Stimulated activated CD4-positive, alpha-beta T cell treated with anti-CD3 and anti-CD28 coated beads, Interleukin-12 subunit alpha, Interleukin-12 subunit beta, amount 100 ng/mL, for 4 hours (primary cell): ENCODE measurements at regions not wholly inside any gene's neighbourhood (a gene's known extent, or its start where the extent isn't known, plus 50 kb on each side); places are given as distances from the start of the nearest gene placed in this dataset.
A peak's percentile ranks its signal among the peaks of the same experiment; 100 is the strongest.

ENCODE experiments used
- DNase-seq: peaks from one replicate; pipeline ENCODE4 v3.0.0-alpha.2; 2020

DNA sequence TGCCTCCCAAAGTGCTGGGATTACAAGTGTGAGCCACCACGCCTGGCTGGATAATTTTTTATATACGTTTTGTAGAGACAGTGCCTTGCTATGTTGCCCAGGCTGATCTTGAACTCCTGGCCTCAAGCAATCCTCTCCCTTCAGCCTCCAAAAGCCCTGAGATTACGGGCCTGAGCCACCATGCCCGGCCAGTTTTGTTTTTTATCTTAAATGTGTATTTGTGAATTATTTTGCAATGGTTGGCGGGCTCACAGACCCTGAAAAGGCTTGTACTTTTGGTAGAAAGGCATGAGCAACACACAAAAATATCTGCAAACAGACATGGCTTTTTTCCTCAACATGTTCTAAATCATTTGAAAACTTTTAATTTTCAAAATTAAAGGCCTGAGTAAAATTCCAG is 73.4 kb upstream of the TMEM18 start:
- no peak for DNase-seq

DNA sequence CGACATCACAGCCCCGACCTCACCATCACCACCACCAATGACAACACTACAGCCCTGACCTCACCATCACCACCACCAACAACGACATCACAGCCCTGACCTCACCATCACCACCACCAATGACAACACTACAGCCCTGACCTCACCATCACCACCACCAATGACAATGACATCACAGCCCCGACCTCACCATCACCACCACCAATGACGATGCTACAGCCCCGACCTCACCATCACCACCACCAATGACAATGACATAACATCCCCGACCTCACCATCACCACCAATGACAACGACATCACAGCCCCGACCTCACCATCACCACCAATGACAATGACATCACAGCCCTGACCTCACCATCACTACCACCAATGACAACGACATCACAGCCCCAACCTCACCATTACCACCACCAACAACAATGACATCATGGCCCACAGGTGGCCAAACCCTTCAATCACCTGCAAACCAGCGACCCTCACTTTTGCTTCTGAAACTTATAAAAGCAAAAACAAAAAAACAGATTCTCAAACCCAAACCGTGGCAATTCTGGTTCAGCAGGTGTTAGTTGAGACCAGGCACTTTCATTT is 70.7 kb upstream of the TMEM18 start:
- DNase-seq = no peak

- no peak for DNase-seq
Observed at GRCh38 chr2:746697-747096, 69.5 kb upstream of the TMEM18 start.

- no peak for DNase-seq
Observed at GRCh38 chr2:744088-744487, 66.9 kb upstream of the TMEM18 start.

GRCh38 chr2:742221-742620 is 65.0 kb upstream of the TMEM18 start:
- no peak for DNase-seq

- no peak for DNase-seq
Observed at GRCh38 chr2:741195-741496, 63.9 kb upstream of the TMEM18 start.

GRCh38 chr2:740322-741194 is 63.4 kb upstream of the TMEM18 start:
- peak; percentile 23 for DNase-seq

DNA sequence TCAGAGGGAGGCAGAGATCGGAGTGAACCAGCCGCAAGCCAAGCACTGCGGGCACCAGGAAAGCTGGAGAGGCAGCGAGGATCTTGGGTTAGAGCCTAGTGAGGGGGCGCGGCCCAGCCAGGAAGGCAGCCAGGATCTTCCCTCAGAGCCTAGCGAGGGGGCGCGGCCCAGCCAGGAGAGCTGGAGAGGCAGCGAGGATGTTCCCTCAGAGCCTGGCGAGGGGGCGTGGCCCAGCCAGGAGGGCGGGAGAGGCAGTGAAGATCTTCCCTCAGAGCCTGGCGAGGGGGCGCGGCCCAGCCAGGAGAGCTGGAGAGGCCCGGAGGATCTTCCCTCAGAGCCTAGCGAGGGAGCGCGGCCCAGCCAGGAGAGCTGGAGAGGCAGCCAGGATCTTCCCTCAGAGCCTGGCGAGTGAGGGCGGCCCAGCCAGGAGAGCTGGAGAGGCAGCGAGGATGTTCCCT is 62.7 kb upstream of the TMEM18 start:
- DNase-seq = peak; percentile 5

GRCh38 chr2:736939-737338 is 59.7 kb upstream of the TMEM18 start:
- DNase-seq = no peak

- DNase-seq = no peak
Observed at GRCh38 chr2:735670-736218, 58.5 kb upstream of the TMEM18 start.

- no peak for DNase-seq
Observed at GRCh38 chr2:734496-734895, 57.3 kb upstream of the TMEM18 start.

- DNase-seq = no peak
Observed at GRCh38 chr2:733495-733894, 56.3 kb upstream of the TMEM18 start.

DNA sequence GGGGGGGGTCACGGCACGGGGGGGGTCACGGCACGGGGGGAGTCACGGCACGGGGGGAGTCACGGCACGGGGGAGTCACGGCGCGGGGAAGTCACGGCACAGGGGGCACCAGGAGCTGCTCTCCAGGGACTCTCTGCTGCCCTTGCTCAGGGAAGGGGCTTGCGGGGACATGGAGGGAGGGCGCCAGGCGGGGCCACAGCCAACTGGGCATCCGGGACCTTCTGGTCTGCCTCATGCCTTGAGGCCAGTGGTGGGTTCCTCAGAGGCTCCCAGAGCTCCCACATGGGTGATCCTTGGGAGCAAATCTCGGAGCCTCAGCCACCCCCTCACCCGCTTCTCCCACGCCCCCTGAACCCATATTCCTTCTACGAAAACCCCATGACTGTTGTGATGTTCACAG is 55.8 kb upstream of the TMEM18 start:
- DNase-seq = no peak

- DNase-seq = no peak
Observed at GRCh38 chr2:731711-732110, 54.5 kb upstream of the TMEM18 start.

GRCh38 chr2:729376-729861 is 52.2 kb upstream of the TMEM18 start:
- DNase-seq = no peak

GRCh38 chr2:728165-728564 is 51.0 kb upstream of the TMEM18 start:
- DNase-seq = no peak

- no peak for DNase-seq
Observed at GRCh38 chr2:727071-727470, 49.9 kb upstream of the TMEM18 start.
